ENCODE measurements at regions not wholly inside any gene's neighbourhood (a gene's known extent, or its start where the extent isn't known, plus 50 kb on each side); places are given as distances from the start of the nearest gene placed in this dataset.

DNA sequence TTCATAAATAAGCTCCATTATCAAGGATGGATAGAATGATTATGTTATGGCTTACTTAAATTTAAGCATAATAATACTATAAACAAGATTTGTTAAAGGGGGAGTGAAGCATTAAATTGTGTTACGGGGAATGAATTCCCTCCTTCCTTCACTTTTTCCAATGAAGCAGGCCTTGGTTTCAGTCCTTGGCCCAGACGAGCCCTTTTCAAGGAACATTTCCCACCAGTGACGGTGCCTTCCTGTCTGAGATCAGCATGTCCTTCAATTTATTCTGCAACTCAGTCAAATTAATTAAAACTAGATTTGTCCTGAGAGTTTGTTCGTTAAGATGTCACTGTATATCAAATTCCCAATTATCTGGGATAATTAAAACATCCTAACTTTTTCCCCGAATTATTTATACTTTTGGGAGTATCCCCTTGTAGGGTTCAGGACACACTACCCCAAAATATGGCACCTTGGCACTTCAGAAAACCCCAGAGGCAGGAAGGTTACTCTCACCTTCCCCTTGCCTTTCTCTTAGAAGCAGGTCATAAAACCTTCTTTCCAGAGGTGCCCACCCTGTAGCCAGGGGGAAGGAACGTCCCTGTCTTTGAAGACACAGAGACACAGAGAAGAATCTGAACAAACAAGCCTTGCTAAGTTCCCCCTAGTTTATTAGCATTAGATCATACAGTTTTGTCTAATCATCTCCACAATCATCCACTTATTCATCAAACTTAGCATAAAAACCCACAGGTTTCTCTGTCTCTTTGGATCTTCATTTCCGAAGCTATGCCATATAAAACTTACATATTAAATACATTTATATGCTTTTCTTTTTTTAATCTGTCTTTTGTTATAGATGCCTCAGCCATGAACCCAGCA is 86.2 kb upstream of the ARHGAP29 start:
- Histone ChIP-seq H3K9me3 (ENCODE audit: control insufficient read depth, insufficient read depth, low read depth, low read length) (no peaks in the 10 kb centered on the region), H3K4me3 (ENCODE audit: low read depth, low read length) (no peak overlapping the region), H3K36me3 (ENCODE audit: control insufficient read depth in 2 of 2, insufficient read depth in 1 of 2, low read length in 2 of 2) (no peaks in the 10 kb centered on the region), H3K27ac (ENCODE audit: extremely low read depth, low read depth, low read length) (no peak overlapping the region), H3K4me1 (ENCODE audit: control insufficient read depth, insufficient read depth, low read length) (peaks cover 31% of the 10 kb centered on the region)
- ChIA-PET POLR2A (no interaction called here), CTCF (interaction anchor here (0.6 to 4.0 kb wide), 4 partner anchors 10 to 258 kb away, joined by 3 to 34 read pairs (median 3); no protein-coding TSS in a partner anchor)
- TF ChIP-seq, protein P1, sequence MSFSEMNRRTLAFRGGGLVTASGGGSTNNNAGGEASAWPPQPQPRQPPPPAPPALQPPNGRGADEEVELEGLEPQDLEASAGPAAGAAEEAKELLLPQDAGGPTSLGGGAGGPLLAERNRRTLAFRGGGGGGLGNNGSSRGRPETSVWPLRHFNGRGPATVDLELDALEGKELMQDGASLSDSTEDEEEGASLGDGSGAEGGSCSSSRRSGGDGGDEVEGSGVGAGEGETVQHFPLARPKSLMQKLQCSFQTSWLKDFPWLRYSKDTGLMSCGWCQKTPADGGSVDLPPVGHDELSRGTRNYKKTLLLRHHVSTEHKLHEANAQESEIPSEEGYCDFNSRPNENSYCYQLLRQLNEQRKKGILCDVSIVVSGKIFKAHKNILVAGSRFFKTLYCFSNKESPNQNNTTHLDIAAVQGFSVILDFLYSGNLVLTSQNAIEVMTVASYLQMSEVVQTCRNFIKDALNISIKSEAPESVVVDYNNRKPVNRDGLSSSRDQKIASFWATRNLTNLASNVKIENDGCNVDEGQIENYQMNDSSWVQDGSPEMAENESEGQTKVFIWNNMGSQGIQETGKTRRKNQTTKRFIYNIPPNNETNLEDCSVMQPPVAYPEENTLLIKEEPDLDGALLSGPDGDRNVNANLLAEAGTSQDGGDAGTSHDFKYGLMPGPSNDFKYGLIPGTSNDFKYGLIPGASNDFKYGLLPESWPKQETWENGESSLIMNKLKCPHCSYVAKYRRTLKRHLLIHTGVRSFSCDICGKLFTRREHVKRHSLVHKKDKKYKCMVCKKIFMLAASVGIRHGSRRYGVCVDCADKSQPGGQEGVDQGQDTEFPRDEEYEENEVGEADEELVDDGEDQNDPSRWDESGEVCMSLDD (tag by site-specific recombination; IDR thresholded peaks at IDR 0.05), result no peak
- TF ChIP-seq ZNF670 (tag by site-specific recombination; IDR thresholded peaks at IDR 0.05; ENCODE audit: low read depth) (no peak), ZNF311 (tag by site-specific recombination; IDR thresholded peaks at IDR 0.05; ENCODE audit: borderline replicate concordance) (no peak), ZNF266 (tag by site-specific recombination; IDR thresholded peaks at IDR 0.05; ENCODE audit: low read depth) (no peak), ZNF132 (tag by site-specific recombination; IDR thresholded peaks at IDR 0.05; ENCODE audit: borderline replicate concordance) (no peak), ZNF530 (tag by site-specific recombination; IDR thresholded peaks at IDR 0.05; ENCODE audit: low read depth) (no peak), ZNF571 (tag by site-specific recombination; IDR thresholded peaks at IDR 0.05) (no peak), ZNF394 (tag by site-specific recombination; IDR thresholded peaks at IDR 0.05; ENCODE audit: borderline replicate concordance) (no peak), ZSCAN30 (tag by site-specific recombination; IDR thresholded peaks at IDR 0.05) (no peak), ZNF544 (tag by site-specific recombination; IDR thresholded peaks at IDR 0.05) (no peak), SP7 (tag by site-specific recombination; IDR thresholded peaks at IDR 0.05) (no peak)
- TF ChIP-seq, protein P2, sequence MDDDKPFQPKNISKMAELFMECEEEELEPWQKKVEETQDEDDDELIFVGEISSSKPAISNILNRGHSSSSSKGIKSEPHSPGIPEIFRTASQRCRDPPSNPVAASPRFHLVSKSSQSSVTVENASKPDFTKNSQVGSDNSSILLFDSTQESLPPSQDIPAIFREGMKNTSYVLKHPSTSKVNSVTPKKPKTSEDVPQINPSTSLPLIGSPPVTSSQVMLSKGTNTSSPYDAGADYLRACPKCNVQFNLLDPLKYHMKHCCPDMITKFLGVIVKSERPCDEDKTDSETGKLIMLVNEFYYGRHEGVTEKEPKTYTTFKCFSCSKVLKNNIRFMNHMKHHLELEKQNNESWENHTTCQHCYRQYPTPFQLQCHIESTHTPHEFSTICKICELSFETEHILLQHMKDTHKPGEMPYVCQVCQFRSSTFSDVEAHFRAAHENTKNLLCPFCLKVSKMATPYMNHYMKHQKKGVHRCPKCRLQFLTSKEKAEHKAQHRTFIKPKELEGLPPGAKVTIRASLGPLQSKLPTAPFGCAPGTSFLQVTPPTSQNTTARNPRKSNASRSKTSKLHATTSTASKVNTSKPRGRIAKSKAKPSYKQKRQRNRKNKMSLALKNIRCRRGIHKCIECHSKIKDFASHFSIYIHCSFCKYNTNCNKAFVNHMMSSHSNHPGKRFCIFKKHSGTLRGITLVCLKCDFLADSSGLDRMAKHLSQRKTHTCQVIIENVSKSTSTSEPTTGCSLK (tag by site-specific recombination; IDR thresholded peaks at IDR 0.05), result no peak
- TF ChIP-seq, protein P3, sequence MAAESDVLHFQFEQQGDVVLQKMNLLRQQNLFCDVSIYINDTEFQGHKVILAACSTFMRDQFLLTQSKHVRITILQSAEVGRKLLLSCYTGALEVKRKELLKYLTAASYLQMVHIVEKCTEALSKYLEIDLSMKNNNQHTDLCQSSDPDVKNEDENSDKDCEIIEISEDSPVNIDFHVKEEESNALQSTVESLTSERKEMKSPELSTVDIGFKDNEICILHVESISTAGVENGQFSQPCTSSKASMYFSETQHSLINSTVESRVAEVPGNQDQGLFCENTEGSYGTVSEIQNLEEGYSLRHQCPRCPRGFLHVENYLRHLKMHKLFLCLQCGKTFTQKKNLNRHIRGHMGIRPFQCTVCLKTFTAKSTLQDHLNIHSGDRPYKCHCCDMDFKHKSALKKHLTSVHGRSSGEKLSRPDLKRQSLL (tag by site-specific recombination; IDR thresholded peaks at IDR 0.05), result no peak
- TF ChIP-seq, protein P4, sequence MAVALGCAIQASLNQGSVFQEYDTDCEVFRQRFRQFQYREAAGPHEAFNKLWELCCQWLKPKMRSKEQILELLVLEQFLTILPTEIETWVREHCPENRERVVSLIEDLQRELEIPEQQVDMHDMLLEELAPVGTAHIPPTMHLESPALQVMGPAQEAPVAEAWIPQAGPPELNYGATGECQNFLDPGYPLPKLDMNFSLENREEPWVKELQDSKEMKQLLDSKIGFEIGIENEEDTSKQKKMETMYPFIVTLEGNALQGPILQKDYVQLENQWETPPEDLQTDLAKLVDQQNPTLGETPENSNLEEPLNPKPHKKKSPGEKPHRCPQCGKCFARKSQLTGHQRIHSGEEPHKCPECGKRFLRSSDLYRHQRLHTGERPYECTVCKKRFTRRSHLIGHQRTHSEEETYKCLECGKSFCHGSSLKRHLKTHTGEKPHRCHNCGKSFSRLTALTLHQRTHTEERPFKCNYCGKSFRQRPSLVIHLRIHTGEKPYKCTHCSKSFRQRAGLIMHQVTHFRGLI (tag by site-specific recombination; IDR thresholded peaks at IDR 0.05), result no peak

DNA sequence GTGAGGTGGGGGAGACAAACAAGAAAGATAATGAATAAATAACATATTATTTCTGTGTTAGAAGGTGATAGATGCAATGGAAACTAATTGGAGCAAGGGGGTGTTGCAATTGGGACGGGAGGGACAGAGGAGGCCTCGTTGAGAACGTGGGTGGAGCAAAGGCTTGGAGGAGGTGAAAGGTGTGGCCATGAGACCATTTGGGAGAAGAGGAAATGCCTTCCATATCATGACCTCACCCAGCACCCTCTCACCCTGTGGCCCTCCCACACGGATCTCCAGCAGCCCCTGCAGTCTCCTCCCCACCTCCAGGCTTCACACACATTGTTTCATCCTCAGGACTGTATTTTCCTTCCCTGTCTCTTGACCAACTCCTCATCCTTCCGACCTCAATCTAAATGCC is 85.3 kb upstream of the ARHGAP29 start:
- ChIA-PET POLR2A (no interaction called here), CTCF (interaction anchor here (0.6 to 0.7 kb wide), 2 partner anchors 257 to 261 kb away, joined by 3 read pairs; no protein-coding TSS in a partner anchor)
- Histone ChIP-seq H3K4me3 (ENCODE audit: low read depth, low read length) (no peak overlapping the region), H3K9me3 (ENCODE audit: control insufficient read depth, insufficient read depth, low read depth, low read length) (no peaks in the 10 kb centered on the region), H3K36me3 (ENCODE audit: control insufficient read depth in 2 of 2, insufficient read depth in 1 of 2, low read length in 2 of 2) (no peaks in the 10 kb centered on the region), H3K27ac (ENCODE audit: extremely low read depth, low read depth, low read length) (no peak overlapping the region), H3K4me1 (ENCODE audit: control insufficient read depth, insufficient read depth, low read length) (peaks cover 31% of the 10 kb centered on the region)
- TF ChIP-seq MYNN (tag by site-specific recombination; IDR thresholded peaks at IDR 0.05; ENCODE audit: borderline replicate concordance) (no peak), EGR2 (tag by site-specific recombination; IDR thresholded peaks at IDR 0.05; ENCODE audit: low read depth) (peak; percentile 93), ZNF600 (tag by site-specific recombination; IDR thresholded peaks at IDR 0.05) (0 out of 2 replicates have a peak, but pooled peaks have one; percentile 22), ZNF169 (tag by site-specific recombination; IDR thresholded peaks at IDR 0.05) (no peak), ZSCAN16 (tag by site-specific recombination; IDR thresholded peaks at IDR 0.05) (no peak), GLIS1 (tag by site-specific recombination; IDR thresholded peaks at IDR 0.05) (peak; percentile 79), SETDB1 (IDR thresholded peaks at IDR 0.05; ENCODE audit: insufficient read length, low read length) (no peak)
- TF ChIP-seq, protein P5, sequence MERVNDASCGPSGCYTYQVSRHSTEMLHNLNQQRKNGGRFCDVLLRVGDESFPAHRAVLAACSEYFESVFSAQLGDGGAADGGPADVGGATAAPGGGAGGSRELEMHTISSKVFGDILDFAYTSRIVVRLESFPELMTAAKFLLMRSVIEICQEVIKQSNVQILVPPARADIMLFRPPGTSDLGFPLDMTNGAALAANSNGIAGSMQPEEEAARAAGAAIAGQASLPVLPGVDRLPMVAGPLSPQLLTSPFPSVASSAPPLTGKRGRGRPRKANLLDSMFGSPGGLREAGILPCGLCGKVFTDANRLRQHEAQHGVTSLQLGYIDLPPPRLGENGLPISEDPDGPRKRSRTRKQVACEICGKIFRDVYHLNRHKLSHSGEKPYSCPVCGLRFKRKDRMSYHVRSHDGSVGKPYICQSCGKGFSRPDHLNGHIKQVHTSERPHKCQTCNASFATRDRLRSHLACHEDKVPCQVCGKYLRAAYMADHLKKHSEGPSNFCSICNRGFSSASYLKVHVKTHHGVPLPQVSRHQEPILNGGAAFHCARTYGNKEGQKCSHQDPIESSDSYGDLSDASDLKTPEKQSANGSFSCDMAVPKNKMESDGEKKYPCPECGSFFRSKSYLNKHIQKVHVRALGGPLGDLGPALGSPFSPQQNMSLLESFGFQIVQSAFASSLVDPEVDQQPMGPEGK (tag by site-specific recombination; IDR thresholded peaks at IDR 0.05), result 0 out of 2 replicates have a peak, but pooled peaks have one; percentile 14
- TF ChIP-seq, protein P3 (tag by site-specific recombination; IDR thresholded peaks at IDR 0.05), result no peak

All from HEK293 (cell line).